Midbrain (tissue), 1 donor: ENCODE measurements at regions not wholly inside any gene's neighbourhood (a gene's known extent, or its start where the extent isn't known, plus 50 kb on each side); places are given as distances from the start of the nearest gene placed in this dataset.

ENCODE experiments used
- DNase-seq: peaks from one replicate; lab custom pipeline; 2025; lab: John Stamatoyannopoulos, UW

- DNase-seq = no peak
Measured at GRCh38 chr15:47620960-47621681, 96.2 kb upstream of the SEMA6D start.

- no peak for DNase-seq
Measured at GRCh38 chr15:47622055-47622454, 95.2 kb upstream of the SEMA6D start.

GRCh38 chr15:47624503-47624902 lies 92.8 kb upstream of the SEMA6D start:
- DNase-seq = no peak

- no peak for DNase-seq
Measured at GRCh38 chr15:47639042-47639441, 78.3 kb upstream of the SEMA6D start.

- no peak for DNase-seq
Measured at GRCh38 chr15:47640079-47640478, 77.2 kb upstream of the SEMA6D start.

GRCh38 chr15:47640901-47641300 lies 76.4 kb upstream of the SEMA6D start:
- DNase-seq = no peak

- DNase-seq = no peak
Measured at GRCh38 chr15:47644722-47645121, 72.6 kb upstream of the SEMA6D start.

- DNase-seq = no peak
Measured at GRCh38 chr15:47650564-47650963, 66.7 kb upstream of the SEMA6D start.

GRCh38 chr15:47652328-47652727 lies 65.0 kb upstream of the SEMA6D start:
- no peak for DNase-seq

GRCh38 chr15:47652844-47653243 lies 64.5 kb upstream of the SEMA6D start:
- DNase-seq = no peak

GRCh38 chr15:47661661-47662180 lies 55.6 kb upstream of the SEMA6D start:
- DNase-seq = no peak

- no peak for DNase-seq
Measured at GRCh38 chr15:47663101-47663500, 54.2 kb upstream of the SEMA6D start.
